Head of caudate nucleus (tissue), 42 donors: ENCODE measurements at regions not wholly inside any gene's neighbourhood (a gene's known extent, or its start where the extent isn't known, plus 50 kb on each side); places are given as distances from the start of the nearest gene placed in this dataset.
"Not testable (repeated sequence)": the region's sequence is repeated elsewhere in the genome, so short reads cannot be mapped to it uniquely, and the experiment has no call there.

Experiments used
- DNase-seq, 42 donors: peaks; one replicate each; pipeline versions ENCODE4 v3.0.0 to v3.0.0-alpha.2; 2020 to 2021; ENCODE audit warnings: mixed read lengths in 7 of 42
- intact Hi-C: fragments of 100-400 bp; cut with DNase I; formaldehyde crosslinking; loops from one replicate; pipeline ENCODE4 v1.15.0; 2022

- intact Hi-C loops, result no loop called here
- no peak for DNase-seq
Observed at GRCh38 chr13:39928261-39928660, 272.8 kb downstream of the COG6 start.

GRCh38 chr13:39929583-39929982 is 274.1 kb downstream of the COG6 start:
- no peak for DNase-seq
- intact Hi-C loops, result no loop called here

- DNase-seq, result no peak
- intact Hi-C loops, result no loop called here
Observed at GRCh38 chr13:39930060-39930459, 274.6 kb downstream of the COG6 start.

GRCh38 chr13:39930544-39931444 is 275.3 kb downstream of the COG6 start:
- no peak for DNase-seq
- intact Hi-C loops, result no loop called here

- intact Hi-C loops, result no loop called here
- no peak for DNase-seq
Observed at GRCh38 chr13:39931505-39931904, 276.0 kb downstream of the COG6 start.

- DNase-seq, result not testable (repeated sequence)
Observed at GRCh38 chr13:39932514-39932913, 277.1 kb downstream of the COG6 start.

GRCh38 chr13:39935155-39935554 is 279.7 kb downstream of the COG6 start:
- DNase-seq, result no peak
- intact Hi-C loops, result no loop called here

More at GRCh38 chr13:39932514-39932913, 277.1 kb downstream of the COG6 start:
- intact Hi-C loops, result not testable (repeated sequence)

- no peak for DNase-seq
- intact Hi-C loops, result no loop called here
Observed at GRCh38 chr13:39938596-39938995, 283.1 kb downstream of the COG6 start.

GRCh38 chr13:39941236-39941635 is 285.8 kb downstream of the COG6 start:
- intact Hi-C loops, result no loop called here
- no peak for DNase-seq

- no peak for DNase-seq
- intact Hi-C loops, result no loop called here
Observed at GRCh38 chr13:39941911-39942551, 286.6 kb downstream of the COG6 start.

GRCh38 chr13:39942552-39943273 is 287.3 kb downstream of the COG6 start:
- intact Hi-C loops, result no loop called here
- peak in 40 of 42 donors; percentile 26 to 86 (median 58) for DNase-seq

- peak in 3 of 42 donors; percentile 29 to 48 (median 32) for DNase-seq
- intact Hi-C loops, result no loop called here
Observed at GRCh38 chr13:39943711-39944110, 288.2 kb downstream of the COG6 start.

GRCh38 chr13:39945226-39945625 is 289.8 kb downstream of the COG6 start:
- no peak for DNase-seq
- intact Hi-C loops, result no loop called here

- intact Hi-C loops, result no loop called here
- no peak for DNase-seq
Observed at GRCh38 chr13:39946769-39947168, 291.3 kb downstream of the COG6 start.

GRCh38 chr13:39951301-39951700 is 295.8 kb downstream of the COG6 start:
- intact Hi-C loops, result no loop called here
- no peak for DNase-seq

GRCh38 chr13:39952249-39953233 is 297.1 kb downstream of the COG6 start:
- no peak for DNase-seq
- intact Hi-C loops, result no loop called here

GRCh38 chr13:39954476-39954875 is 299.0 kb downstream of the COG6 start:
- intact Hi-C loops, result no loop called here
- DNase-seq, result no peak

- intact Hi-C loops, result no loop called here
- DNase-seq, result no peak
Observed at GRCh38 chr13:39955560-39955959, 300.1 kb downstream of the COG6 start.

- DNase-seq, result no peak
- intact Hi-C loops, result no loop called here
Observed at GRCh38 chr13:39956036-39956435, 300.6 kb downstream of the COG6 start.
